ENCODE measurements at regions not wholly inside any gene's neighbourhood (a gene's known extent, or its start where the extent isn't known, plus 50 kb on each side); places are given as distances from the start of the nearest gene placed in this dataset.
A peak's percentile ranks its signal among the peaks of the same experiment; 100 is the strongest.
"Not testable (repeated sequence)": the region's sequence is repeated elsewhere in the genome, so short reads cannot be mapped to it uniquely, and the experiment has no call there.

GRCh38 chr20:61099806-61100205 is 152.3 kb upstream of the CDH4 start:
- DNase-seq = no peak

GRCh38 chr20:61100489-61100888 is 151.6 kb upstream of the CDH4 start:
- DNase-seq = no peak

GRCh38 chr20:61101321-61101720 is 150.7 kb upstream of the CDH4 start:
- DNase-seq = not testable (repeated sequence)

- no peak for DNase-seq
These were observed 147.8 kb upstream of the CDH4 start for GRCh38 chr20:61104232-61104631.

- DNase-seq = no peak
These were observed 146.7 kb upstream of the CDH4 start for GRCh38 chr20:61105395-61105794.

GRCh38 chr20:61106438-61106837 is 145.6 kb upstream of the CDH4 start:
- DNase-seq = no peak

GRCh38 chr20:61109221-61109805 is 142.7 kb upstream of the CDH4 start:
- no peak for DNase-seq

GRCh38 chr20:61112515-61112914 is 139.5 kb upstream of the CDH4 start:
- DNase-seq = no peak

GRCh38 chr20:61113731-61114130 is 138.3 kb upstream of the CDH4 start:
- DNase-seq = no peak

- DNase-seq = no peak
These were observed 137.4 kb upstream of the CDH4 start for GRCh38 chr20:61114493-61115175.

GRCh38 chr20:61115364-61116065 is 136.5 kb upstream of the CDH4 start:
- no peak for DNase-seq

GRCh38 chr20:61117725-61118124 is 134.3 kb upstream of the CDH4 start:
- no peak for DNase-seq

GRCh38 chr20:61118429-61119224 is 133.4 kb upstream of the CDH4 start:
- no peak for DNase-seq

GRCh38 chr20:61119273-61119672 is 132.8 kb upstream of the CDH4 start:
- no peak for DNase-seq

GRCh38 chr20:61119794-61120410 is 132.2 kb upstream of the CDH4 start:
- DNase-seq = no peak

- peak; percentile 42 for DNase-seq
These were observed 131.2 kb upstream of the CDH4 start for GRCh38 chr20:61120595-61121515.

GRCh38 chr20:61121661-61122060 is 130.4 kb upstream of the CDH4 start:
- no peak for DNase-seq

- DNase-seq = no peak
These were observed 128.8 kb upstream of the CDH4 start for GRCh38 chr20:61123286-61123685.

GRCh38 chr20:61123751-61124368 is 128.2 kb upstream of the CDH4 start:
- no peak for DNase-seq

GRCh38 chr20:61125076-61125475 is 127.0 kb upstream of the CDH4 start:
- DNase-seq = no peak

Measured in left kidney (tissue), 1 donor.